Calu3 (cell line): ENCODE measurements at regions not wholly inside any gene's neighbourhood (a gene's known extent, or its start where the extent isn't known, plus 50 kb on each side); places are given as distances from the start of the nearest gene placed in this dataset.

Experiments used
- BruUV-seq: library from RNA; stranded (reverse); fragments of 400-500 nt; replicated peaks from 2 replicates; lab custom pipeline; 2021; lab: Mats Ljungman, UMichigan
- CTCF ChIA-PET: fragments of 300-600 bp; sonication (Branson Sonifier 250); formaldehyde crosslinking; loops from one replicate; lab custom pipeline; 2022; ENCODE audit warnings: antibody characterized with exemption; lab: Charles Lee
- DNase-seq: peaks from one replicate; pipeline ENCODE4 v3.0.0; 2022
- H3K27ac Mint-ChIP-seq: one replicate; pipeline ENCODE4 v1.8.0; 2022; ENCODE audit warnings: mixed read lengths; ENCODE audit not compliant: unreplicated experiment
- H3K27me3 Mint-ChIP-seq: one replicate; pipeline ENCODE4 v1.8.0; 2022; ENCODE audit warnings: mixed read lengths; ENCODE audit not compliant: unreplicated experiment
- H3K36me3 Mint-ChIP-seq: one replicate; pipeline ENCODE4 v1.8.0; 2022; ENCODE audit warnings: mild to moderate bottlenecking, moderate library complexity, mixed read lengths; ENCODE audit not compliant: insufficient read depth, unreplicated experiment
- H3K4me1 Mint-ChIP-seq: one replicate; pipeline ENCODE4 v1.8.0; 2022; ENCODE audit warnings: mild to moderate bottlenecking, low read depth, mixed read lengths; ENCODE audit not compliant: unreplicated experiment
- H3K4me3 Mint-ChIP-seq: one replicate; pipeline ENCODE4 v1.8.0; 2022; ENCODE audit warnings: mild to moderate bottlenecking, low read depth, moderate library complexity, mixed read lengths; ENCODE audit not compliant: unreplicated experiment
- H3K9me3 Mint-ChIP-seq: one replicate; pipeline ENCODE4 v1.8.0; 2022; ENCODE audit warnings: low read depth, mixed read lengths; ENCODE audit not compliant: unreplicated experiment
- intact Hi-C: fragments of 100-400 bp; cut with micrococcal nuclease; formaldehyde crosslinking; loops from one replicate; pipeline ENCODE4 v1.10.0; 2022; ENCODE audit not compliant: unreplicated experiment
- TF ChIP-seq, protein P1 (sequence below): fragments of 200-600 bp; IDR thresholded peaks from one replicate; pipeline ENCODE4 v1.8.0; 2022; ENCODE audit warnings: antibody characterized with exemption; ENCODE audit not compliant: unreplicated experiment

DNA sequence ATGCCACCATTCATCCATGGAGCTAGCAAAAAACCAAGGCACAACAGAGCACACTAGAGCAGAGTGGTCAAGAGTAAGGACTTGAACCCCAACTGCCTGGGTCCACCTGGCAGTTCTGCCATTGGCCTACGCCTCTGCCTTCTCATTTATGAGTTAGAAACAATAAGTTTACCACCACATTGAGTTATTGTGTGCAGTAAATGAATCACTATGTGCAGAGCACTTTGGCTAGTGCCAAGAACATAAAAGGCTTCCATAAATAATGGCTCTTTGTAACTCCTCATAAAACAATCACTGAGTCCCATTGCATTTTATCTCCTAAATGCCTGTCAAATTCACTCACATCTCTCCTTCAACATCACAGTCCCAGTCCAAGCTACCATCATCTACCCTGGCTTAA lies 86.3 kb downstream of the OTX2 start:
- intact Hi-C loops = no loop called here

DNA sequence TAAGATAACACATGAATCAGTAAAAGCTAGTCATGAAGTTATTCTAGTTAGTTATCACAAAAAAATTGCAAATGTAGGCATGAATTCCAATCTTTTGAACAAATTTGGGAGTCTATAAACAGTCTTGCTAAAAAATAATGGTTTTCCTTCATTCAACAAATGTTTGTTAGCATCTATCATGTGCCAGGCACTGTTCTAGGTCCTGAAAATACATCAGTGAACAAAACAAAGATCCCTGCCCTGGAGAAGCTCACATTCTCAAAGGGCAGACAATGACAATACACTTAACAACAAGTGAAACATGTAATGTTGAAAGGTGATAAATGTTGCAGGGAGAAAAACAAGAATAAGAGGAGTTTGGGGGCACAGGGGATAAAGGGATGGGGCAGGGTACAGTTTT lies 86.9 kb downstream of the OTX2 start:
- Mint-ChIP-seq H3K4me3 (no peak overlapping the region), H3K27ac (no peak overlapping the region), H3K27me3 (peaks cover 82% of the 10 kb centered on the region), H3K4me1 (no peaks in the 10 kb centered on the region), H3K36me3 (no peaks in the 10 kb centered on the region), H3K9me3 (no peaks in the 10 kb centered on the region)
- CTCF ChIA-PET = no interaction called here
- TF ChIP-seq, protein P1, sequence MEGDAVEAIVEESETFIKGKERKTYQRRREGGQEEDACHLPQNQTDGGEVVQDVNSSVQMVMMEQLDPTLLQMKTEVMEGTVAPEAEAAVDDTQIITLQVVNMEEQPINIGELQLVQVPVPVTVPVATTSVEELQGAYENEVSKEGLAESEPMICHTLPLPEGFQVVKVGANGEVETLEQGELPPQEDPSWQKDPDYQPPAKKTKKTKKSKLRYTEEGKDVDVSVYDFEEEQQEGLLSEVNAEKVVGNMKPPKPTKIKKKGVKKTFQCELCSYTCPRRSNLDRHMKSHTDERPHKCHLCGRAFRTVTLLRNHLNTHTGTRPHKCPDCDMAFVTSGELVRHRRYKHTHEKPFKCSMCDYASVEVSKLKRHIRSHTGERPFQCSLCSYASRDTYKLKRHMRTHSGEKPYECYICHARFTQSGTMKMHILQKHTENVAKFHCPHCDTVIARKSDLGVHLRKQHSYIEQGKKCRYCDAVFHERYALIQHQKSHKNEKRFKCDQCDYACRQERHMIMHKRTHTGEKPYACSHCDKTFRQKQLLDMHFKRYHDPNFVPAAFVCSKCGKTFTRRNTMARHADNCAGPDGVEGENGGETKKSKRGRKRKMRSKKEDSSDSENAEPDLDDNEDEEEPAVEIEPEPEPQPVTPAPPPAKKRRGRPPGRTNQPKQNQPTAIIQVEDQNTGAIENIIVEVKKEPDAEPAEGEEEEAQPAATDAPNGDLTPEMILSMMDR = no peak
- BruUV-seq = no TSS peak
- intact Hi-C loops = no loop called here
- no peak for DNase-seq

More for the DNA sequence above, 86.3 kb downstream of the OTX2 start:
- Mint-ChIP-seq H3K36me3 (no peaks in the 10 kb centered on the region), H3K4me1 (no peaks in the 10 kb centered on the region), H3K4me3 (no peak overlapping the region), H3K27me3 (peaks cover 77% of the 10 kb centered on the region), H3K27ac (no peak overlapping the region), H3K9me3 (no peaks in the 10 kb centered on the region)
- no TSS peak for BruUV-seq
- CTCF ChIA-PET = interaction anchor here (0.7 kb wide), 1 partner anchor 26 kb away, joined by 3 read pairs; no protein-coding TSS in a partner anchor
- TF ChIP-seq, protein P1 = no peak
- no peak for DNase-seq

DNA sequence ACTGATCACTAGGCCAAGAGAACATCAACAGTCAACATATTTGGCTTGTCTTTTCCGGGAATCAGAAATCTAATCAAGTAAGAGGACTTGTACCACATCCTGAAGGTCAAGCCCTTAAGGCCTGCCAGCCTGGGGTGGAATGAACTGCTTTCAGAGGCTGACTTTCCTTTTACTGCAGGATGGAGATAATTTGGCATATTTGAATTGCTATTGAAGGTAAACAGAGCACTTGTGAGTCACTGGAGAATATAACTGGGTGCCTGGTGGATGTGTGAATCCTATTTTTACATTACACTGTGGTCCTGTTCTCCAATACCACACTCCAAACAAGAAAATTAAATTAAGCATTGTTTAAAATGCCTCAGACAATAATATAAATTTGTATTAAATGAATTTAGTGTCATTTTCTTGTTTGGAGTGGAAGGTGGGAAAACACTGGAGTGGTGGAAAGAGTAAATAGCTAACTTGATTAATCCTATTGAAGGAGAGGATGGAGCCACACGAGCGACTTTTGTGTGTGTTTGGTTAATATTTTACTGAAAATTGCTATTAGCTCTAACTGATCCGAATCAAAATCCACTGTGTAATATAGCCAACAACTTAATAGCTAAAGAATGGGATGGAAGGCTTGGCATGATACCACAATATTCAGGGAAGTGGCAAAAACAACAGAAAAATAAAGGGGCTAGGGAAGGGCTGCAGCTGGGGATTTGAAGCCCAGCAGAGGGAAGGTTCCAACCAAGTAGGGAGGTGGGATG lies 89.4 kb downstream of the OTX2 start:
- Mint-ChIP-seq H3K36me3 (no peaks in the 10 kb centered on the region), H3K4me3 (no peak overlapping the region), H3K27ac (no peak overlapping the region), H3K27me3 (peaks cover 77% of the 10 kb centered on the region), H3K4me1 (no peaks in the 10 kb centered on the region), H3K9me3 (no peaks in the 10 kb centered on the region)
- no peak for DNase-seq
- intact Hi-C loops = no loop called here
- TF ChIP-seq, protein P1 = no peak
- CTCF ChIA-PET = no interaction called here
- no TSS peak for BruUV-seq

DNA sequence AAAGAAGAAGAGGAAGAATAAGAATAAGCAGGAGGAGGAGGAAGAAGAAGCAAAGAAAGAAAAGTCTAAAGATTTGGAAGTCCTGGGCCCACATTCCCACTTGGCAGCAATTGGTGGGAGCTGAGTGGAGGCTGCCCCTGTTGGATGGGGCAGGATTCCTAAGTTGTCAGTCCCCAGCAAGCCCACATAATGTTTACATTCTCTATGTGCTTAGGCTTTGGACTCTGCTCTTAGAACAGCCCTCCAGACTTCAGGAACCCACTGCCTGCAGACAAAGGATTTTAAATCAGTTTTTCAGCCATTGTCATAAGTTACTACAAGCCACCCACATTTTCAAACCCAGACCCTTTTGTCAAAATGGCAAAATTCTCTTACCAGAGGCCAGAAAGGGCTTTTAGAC lies 92.0 kb downstream of the OTX2 start:
- H3K9me3 Mint-ChIP-seq = no peaks in the 10 kb centered on the region
- intact Hi-C loops = no loop called here
- H3K27me3 Mint-ChIP-seq = peaks cover 68% of the 10 kb centered on the region
- CTCF ChIA-PET = no interaction called here
- H3K27ac Mint-ChIP-seq = no peak overlapping the region
- no peaks in the 10 kb centered on the region for H3K4me1 Mint-ChIP-seq
- TF ChIP-seq, protein P1 = no peak
- no peak for DNase-seq
- no peak overlapping the region for H3K4me3 Mint-ChIP-seq
- H3K36me3 Mint-ChIP-seq = no peaks in the 10 kb centered on the region
- BruUV-seq = no TSS peak
